ENCODE measurements at regions not wholly inside any gene's neighbourhood (a gene's known extent, or its start where the extent isn't known, plus 50 kb on each side); places are given as distances from the start of the nearest gene placed in this dataset.

GRCh38 chr18:47519277-47519676 lies 267.8 kb upstream of the SKOR2 start:
- no peak overlapping the region for H3K27ac ChIP-seq (ENCODE audit: low read depth in 1 of 2, low read length in 2 of 2)
- ChIA-PET CTCF (no interaction called here), POLR2A (no interaction called here)
- H3K9me3 ChIP-seq (ENCODE audit: control insufficient read depth in 1 of 2, insufficient read depth in 1 of 2, low read length in 2 of 2): no peaks in the 10 kb centered on the region
- Mint-ChIP-seq H3K27ac (no peak overlapping the region), H3K9me3 (no peaks in the 10 kb centered on the region), H3K4me1 (ENCODE audit: low read depth) (no peaks in the 10 kb centered on the region), H3K27me3 (no peaks in the 10 kb centered on the region), H3K36me3 (ENCODE audit: low read depth) (no peaks in the 10 kb centered on the region), H3K4me3 (no peak overlapping the region)
- H3K36me3 ChIP-seq (ENCODE audit: insufficient read depth, low read length): no peaks in the 10 kb centered on the region
- no peak for TF ChIP-seq CTCF (IDR thresholded peaks at IDR 0.05)
- no peak for DNase-seq
- H3K4me1 ChIP-seq (ENCODE audit: insufficient read depth, low read length): no peaks in the 10 kb centered on the region
- ATAC-seq (ENCODE audit: poor library complexity): no peak
- no peaks in the 10 kb centered on the region for H3K27me3 ChIP-seq (ENCODE audit: control insufficient read depth in 1 of 2, insufficient read depth in 2 of 2, low read length in 2 of 2)
- intact Hi-C loops (cut with DNase I, micrococcal nuclease): no loop called here
- H3K4me3 ChIP-seq (ENCODE audit: low read length): no peak overlapping the region

- ChIA-PET POLR2A (no interaction called here), CTCF (no interaction called here)
- no peak overlapping the region for H3K27ac Mint-ChIP-seq
- no peaks in the 10 kb centered on the region for H3K4me1 Mint-ChIP-seq (ENCODE audit: low read depth)
- intact Hi-C loops (cut with DNase I, micrococcal nuclease): no loop called here
- H3K27me3 Mint-ChIP-seq: no peaks in the 10 kb centered on the region
- DNase-seq (no peak), ATAC-seq (ENCODE audit: poor library complexity) (no peak)
- no peak overlapping the region for H3K4me3 ChIP-seq (ENCODE audit: low read length)
- H3K36me3 ChIP-seq (ENCODE audit: insufficient read depth, low read length): no peaks in the 10 kb centered on the region
- no peaks in the 10 kb centered on the region for H3K9me3 Mint-ChIP-seq
- no peaks in the 10 kb centered on the region for H3K27me3 ChIP-seq (ENCODE audit: control insufficient read depth in 1 of 2, insufficient read depth in 2 of 2, low read length in 2 of 2)
- H3K4me1 ChIP-seq (ENCODE audit: insufficient read depth, low read length): no peaks in the 10 kb centered on the region
- no peak for TF ChIP-seq CTCF (IDR thresholded peaks at IDR 0.05)
- no peak overlapping the region for H3K4me3 Mint-ChIP-seq
- H3K9me3 ChIP-seq (ENCODE audit: control insufficient read depth in 1 of 2, insufficient read depth in 1 of 2, low read length in 2 of 2): peaks cover 0 to 3% of the 10 kb centered on the region in 2 experiments
- no peaks in the 10 kb centered on the region for H3K36me3 Mint-ChIP-seq (ENCODE audit: low read depth)
- no peak overlapping the region for H3K27ac ChIP-seq (ENCODE audit: low read depth in 1 of 2, low read length in 2 of 2)
Observed at GRCh38 chr18:47513614-47514013, 262.2 kb upstream of the SKOR2 start.

GRCh38 chr18:47512726-47513435 lies 261.4 kb upstream of the SKOR2 start:
- ChIA-PET POLR2A (no interaction called here), CTCF (no interaction called here)
- no peak overlapping the region for H3K4me3 Mint-ChIP-seq
- Histone ChIP-seq H3K27me3 (ENCODE audit: control insufficient read depth in 1 of 2, insufficient read depth in 2 of 2, low read length in 2 of 2) (no peaks in the 10 kb centered on the region), H3K36me3 (ENCODE audit: insufficient read depth, low read length) (no peaks in the 10 kb centered on the region), H3K27ac (ENCODE audit: low read depth in 1 of 2, low read length in 2 of 2) (no peak overlapping the region), H3K9me3 (ENCODE audit: control insufficient read depth in 1 of 2, insufficient read depth in 1 of 2, low read length in 2 of 2) (peaks cover 0 to 3% of the 10 kb centered on the region in 2 experiments), H3K4me3 (ENCODE audit: low read length) (no peak overlapping the region), H3K4me1 (ENCODE audit: insufficient read depth, low read length) (no peaks in the 10 kb centered on the region)
- no peaks in the 10 kb centered on the region for H3K36me3 Mint-ChIP-seq (ENCODE audit: low read depth)
- TF ChIP-seq CTCF (IDR thresholded peaks at IDR 0.05): no peak
- ATAC-seq (ENCODE audit: poor library complexity): no peak
- H3K9me3 Mint-ChIP-seq: no peaks in the 10 kb centered on the region
- H3K27ac Mint-ChIP-seq: no peak overlapping the region
- no peak for DNase-seq
- intact Hi-C loops (cut with DNase I, micrococcal nuclease): no loop called here
- H3K27me3 Mint-ChIP-seq: no peaks in the 10 kb centered on the region
- no peaks in the 10 kb centered on the region for H3K4me1 Mint-ChIP-seq (ENCODE audit: low read depth)
